ENCODE measurements at regions not wholly inside any gene's neighbourhood (a gene's known extent, or its start where the extent isn't known, plus 50 kb on each side); places are given as distances from the start of the nearest gene placed in this dataset.
A peak's percentile ranks its signal among the peaks of the same experiment; 100 is the strongest.

DNA sequence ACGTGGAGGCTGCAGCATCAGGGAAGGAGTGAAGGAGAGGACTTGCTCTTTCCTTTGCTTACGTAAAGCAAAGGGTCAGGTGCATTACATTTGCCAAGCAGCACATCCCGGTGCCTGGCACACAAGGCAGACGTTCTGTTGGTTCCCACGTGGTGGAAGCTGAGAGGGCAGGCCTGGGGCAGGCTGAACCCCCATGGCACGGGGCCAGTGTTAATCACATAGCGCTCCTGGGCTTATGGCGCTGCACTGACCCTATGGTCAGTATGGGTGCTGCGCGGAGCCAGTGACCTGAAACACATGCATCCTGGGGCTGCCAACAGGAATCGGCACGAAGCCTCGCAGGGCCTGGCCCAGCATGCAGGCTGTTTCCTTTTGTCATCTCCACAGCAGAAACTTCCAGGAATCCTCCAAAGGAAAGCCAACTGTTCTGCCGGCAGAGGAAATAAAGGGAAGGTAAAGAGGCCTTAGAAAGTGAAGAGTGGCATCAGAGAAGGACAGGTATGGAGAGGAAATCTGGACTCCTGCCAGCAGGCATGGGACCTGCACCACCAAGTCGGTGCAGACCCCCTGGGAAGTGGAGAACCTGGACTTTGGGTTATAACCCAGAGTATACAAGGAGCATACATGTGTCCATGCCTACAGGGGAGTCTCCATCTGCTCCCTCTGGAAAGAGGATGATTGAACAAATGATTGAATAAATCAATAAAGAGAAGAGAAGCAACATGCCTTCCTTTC lies 560.2 kb downstream of the TCERG1L start:
- DNase-seq = no peak

DNA sequence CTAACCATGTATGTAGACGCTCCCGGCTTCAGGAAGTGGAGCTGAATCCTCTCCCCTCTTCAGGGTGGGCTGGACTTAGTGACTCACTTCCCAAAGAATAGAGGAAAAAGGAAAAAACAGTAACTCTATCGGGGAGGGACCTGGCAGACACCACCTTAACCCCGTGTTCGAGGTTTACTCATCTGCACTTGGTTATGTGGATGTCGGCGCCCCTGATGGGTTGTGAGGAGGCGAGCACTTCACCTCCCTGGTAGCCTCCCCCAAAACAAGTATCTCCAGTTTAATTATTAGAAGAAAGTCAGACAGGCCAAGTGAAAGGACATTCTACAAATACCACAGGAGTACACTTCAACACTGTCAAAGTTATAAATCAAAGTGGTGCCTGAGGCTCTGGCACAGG lies 559.7 kb downstream of the TCERG1L start:
- no peak for DNase-seq

DNA sequence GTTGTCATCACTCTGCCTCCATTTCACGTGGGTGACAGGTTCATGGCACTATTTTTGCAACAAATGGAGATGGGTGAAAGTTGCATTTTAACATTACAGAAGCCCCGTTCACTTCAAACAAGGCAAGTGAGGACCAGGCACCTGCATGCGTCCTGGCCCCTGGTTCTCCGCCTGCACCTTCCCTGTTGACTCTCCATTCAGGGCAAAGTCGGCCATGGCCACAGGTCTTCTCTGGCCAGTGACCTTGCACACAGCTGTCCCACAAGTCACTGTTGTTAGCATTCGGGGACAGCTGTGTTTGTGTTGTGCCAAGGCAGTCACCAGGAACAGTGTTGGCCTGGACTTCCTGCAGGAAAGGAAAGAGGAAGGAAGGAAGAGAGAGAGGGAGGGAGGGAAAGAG lies 554.9 kb downstream of the TCERG1L start:
- no peak for DNase-seq

DNA sequence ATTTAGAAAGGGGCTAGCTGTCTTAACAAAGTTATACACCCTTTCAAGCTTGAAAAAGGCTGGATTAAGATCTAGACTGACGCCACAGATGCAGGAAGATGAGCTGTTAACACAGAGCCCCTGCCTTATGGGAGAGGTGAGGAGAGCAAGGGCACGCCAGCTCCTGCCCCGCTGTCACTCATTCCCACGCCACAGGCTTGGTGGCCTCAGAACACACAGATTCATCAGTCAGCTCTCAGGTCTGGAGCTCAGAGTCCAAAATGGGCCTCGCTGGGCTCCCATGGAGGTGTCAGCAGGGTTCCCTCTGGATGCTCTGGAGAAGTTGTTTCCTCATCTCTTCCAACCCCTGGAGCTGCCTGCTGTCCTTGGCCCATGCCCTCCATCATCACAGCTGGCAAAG lies 554.2 kb downstream of the TCERG1L start:
- DNase-seq = no peak

DNA sequence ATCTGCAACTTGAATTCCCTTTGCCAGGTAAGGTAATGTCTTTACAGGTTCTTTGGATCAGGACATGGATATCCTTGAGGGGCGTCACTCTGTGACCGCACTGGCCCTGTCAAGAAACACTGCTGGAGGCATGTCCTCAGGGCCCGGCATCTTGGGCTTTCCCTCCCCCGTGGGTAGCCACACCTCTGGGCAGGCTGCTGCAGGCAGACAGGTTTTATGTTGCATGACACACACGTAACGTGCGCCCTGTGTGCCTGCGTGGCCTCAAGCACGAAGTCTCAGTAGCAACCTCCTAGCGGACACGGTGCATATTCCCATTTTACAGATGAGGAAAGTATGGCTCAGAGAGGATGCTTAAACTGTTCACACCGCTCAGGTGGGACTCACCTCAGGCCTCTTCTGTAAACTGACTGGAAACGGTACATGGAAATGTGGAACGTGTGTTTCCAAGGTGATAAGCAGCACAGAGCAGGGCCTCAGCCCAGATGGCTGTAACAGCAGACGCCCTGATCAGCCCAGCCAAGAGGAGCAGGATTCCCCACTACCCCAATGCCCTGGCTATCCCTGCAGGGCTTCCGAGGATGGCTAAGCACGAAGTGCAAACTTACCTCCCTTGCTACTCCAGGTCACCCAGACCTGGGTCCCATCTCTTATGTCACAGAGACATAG lies 553.6 kb downstream of the TCERG1L start:
- no peak for DNase-seq

DNA sequence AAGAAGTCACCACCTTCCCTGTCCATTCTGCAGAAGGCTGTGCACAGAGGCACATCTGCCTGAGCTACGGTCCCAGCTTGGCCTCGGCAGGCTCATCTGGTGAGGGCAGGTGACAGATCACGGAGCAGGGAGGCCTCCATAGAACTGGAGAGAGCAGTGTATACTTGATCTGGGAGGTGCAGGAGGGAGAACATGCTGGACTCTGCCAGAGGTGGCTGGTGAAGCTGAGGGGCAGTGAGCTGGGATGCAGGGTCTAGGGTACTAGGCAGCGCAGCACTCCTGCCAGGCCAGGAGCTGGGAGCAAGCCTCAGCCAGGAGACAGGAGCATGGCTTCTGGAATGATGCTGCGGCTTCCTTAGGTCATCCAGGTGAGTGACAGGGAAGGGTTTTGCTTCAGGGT lies 553.0 kb downstream of the TCERG1L start:
- no peak for DNase-seq

DNA sequence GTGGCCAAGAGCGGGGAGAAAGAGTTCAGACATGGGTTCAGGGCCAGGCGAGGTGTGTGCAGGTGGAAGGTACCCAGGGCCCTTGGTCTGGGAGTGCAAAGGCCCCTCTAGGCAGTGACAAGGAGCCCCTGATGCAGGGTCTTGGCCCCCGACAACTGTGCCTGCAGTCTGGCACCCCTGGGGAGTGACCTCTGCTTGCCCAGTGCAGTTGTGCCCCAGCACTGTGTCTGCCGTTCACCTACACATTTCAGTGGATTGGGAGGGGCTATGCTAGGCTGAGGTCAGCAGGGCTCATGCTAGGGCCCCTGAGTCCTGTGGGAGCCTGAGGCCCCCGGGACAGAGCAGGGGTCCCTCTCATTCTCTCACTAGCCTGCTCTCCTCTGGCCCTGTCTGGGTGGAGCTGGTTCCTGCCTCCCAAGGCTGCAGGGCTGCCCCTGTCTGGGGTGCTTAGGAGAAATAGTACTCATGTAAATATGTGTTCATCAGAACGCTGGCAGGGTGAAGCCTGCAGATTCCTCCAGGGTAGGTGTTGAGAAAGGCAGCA lies 550.4 kb downstream of the TCERG1L start:
- no peak for DNase-seq

DNA sequence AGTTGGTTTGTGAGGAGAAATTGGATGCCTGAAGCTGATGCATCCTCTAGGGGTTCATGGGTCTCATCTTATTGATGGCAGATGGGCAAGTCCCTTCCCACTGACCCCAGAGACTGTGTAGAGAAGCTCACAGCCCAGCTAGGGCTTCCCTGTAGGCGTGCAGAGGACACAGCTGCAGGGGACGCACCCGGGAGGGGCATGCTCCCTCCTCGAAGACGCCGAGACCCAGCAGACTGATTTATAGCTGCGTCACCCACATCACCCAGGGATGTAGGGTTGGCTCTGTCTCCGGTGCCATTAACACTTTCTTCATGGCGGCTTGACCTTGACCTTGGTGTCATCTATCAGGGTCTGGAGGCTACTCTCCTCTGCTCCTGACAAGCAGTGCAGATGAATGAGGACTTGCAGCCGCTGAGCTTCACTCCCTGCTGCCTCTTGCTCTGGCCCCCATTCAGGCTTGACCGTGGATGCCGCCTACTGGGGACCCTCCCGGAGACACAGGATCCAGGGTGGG lies 549.7 kb downstream of the TCERG1L start:
- no peak for DNase-seq

DNA sequence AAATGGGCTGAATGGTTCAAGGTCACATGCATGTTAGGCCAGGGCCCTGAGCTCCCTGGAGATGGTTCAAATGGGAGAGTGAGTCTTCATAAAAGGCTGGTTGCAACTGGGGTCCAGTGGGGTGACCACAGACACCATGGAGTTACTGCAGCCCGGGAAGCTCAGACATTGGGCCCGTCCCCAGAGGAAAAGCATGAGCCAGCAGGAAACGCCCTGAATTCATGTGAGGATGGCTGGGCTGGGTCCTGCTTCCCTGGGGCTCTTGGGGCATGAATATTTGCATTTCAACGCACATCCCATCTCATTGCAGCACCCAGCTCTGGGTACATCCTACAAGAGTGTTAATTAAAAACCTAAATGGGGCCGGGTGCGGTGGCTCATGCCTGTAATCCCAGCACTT lies 549.0 kb downstream of the TCERG1L start:
- DNase-seq = no peak

DNA sequence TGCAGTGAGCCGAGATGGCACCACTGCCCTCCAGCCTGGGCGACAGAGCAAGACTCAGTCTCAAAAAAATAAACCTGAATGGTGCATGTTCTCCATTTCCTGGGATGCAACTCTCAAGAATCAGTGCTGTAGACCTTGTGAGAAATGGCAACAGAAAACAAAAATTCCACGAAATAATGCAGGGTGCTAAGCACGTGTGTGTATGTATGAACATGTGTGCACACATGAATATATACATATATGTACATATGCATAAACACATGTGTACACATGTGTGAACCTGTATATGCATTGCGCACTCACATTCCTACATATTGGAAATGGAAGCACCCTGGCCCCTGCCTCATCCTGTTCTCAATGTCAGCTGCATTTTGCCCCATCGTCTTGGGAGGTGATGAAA lies 548.5 kb downstream of the TCERG1L start:
- DNase-seq = no peak

DNA sequence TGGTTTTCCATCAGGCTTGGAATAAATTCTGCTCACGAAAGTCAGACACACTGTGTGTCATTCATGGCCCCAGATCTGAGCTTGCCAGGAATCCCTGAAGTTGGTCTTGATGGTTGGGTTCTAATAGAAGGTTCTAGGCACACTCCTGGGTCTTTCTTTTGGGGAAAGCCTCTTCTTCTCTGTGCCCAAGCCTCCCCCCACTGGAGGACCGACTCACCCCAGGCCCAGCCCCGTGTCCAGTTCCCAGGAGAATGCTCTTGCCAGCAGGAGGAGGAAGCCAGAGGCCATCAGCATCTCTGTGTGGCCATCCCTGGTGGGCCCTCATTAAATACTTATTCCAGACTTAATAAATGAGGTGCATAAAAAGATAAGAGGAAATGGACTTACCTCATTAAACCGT lies 548.0 kb downstream of the TCERG1L start:
- no peak for DNase-seq

DNA sequence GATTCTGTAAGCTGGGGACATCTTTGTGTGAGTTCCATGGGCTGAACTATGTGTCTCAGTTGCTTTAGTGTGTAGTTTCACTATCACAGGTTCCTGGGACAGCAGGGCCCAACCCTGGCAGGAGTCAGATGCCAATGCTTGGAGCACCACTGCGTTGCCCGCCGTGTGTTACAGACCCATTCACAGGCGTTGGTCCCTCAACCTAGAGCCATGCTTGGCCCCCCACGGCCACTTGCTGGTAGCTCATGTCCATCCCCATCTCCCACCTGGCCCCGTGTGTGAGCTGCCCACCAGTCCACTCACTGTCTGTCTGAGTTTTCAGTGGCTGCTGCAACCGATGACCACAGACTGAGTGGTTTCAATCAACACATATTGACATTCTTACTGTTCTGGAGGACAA lies 546.9 kb downstream of the TCERG1L start:
- DNase-seq = no peak

DNA sequence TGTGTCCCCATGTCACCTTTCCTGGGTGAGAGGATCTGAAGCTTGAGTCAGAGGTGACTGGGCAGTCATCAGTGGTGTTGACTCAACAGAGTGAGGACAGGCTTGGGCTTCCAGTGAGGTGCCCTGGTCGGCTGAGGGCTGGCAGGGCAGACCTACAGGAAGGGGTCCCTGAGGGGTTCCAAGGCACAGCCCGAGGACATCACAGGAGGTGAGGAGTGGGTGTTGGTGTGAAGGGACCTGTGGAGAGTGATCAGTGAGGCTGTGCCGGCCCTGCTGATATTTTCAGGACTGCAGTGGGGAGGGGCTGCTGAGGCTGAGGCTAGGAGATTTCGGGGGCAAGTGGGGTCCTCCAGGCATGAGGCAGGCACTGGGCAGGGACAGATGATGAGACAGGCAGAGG lies 545.5 kb downstream of the TCERG1L start:
- no peak for DNase-seq

DNA sequence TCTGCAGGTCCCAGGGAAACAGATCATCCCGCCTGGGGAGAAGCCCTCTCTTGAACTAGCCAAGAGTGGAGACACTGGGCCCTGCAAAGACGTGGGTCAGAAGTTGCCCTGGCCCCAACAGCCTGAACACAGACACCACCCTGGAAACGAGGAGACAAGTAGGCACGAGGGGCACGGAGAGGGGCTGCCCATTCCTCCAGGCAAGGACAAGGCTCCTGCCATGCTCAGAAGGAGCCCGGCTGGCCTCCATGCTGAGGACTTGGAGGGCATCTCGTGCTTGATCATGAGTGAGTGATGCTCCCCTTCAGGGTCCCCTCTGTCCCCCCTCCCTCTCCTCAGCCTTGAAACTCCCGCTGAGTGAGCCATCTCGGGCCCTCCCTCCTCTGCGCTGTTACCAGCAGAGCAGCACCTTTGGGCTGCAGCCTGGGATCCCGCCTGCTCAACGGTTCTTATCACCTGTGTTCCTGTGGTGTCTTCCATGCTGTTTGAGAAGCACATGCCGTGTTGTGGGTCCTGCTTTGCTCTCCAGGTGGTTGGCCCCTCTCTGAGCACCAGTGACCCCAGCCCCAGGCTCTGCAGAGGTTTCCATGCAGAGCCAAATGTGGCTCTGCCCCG lies 544.3 kb downstream of the TCERG1L start:
- DNase-seq = no peak

DNA sequence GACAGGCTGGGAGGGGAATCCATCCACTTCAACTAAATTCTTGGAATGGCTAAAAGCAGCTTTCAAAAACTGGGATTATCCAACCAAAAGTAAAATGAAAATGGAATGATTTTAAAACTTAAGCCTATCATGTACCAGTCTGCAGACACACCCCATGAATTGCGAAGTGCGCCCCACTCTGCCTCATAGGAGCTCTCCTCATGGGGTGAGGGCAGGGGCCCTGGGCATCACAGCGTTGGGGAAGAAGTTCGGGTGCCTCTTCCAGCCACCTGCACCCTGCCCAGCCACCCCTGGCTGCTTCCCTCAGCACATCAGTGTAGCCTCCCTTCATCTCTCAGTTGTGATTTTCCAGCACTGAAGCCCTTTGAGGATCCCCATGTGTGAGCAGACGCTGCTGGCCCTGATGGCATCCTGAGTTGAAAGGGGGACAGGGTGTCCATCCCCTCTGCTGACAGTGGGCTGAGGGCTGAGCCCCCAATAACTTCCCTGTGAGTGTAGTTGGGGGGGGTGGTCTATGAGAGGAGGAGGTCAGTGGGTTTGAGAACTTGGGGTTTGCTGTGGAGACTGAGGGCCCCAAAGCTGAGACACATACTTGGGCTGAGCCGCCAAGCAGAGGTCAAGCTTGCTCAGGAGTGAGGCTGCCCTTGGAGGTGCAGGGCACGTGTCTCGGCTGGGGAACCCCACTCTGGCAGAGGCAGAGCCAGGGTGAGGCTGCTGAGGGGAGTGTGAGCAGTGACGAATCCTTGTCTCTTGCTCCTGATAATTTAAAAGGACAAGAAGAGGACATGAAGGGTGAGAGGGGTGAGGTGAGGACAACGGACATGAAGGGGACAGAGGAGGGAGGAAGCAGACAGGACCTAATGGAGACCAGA lies 542.1 kb downstream of the TCERG1L start:
- no peak for DNase-seq

DNA sequence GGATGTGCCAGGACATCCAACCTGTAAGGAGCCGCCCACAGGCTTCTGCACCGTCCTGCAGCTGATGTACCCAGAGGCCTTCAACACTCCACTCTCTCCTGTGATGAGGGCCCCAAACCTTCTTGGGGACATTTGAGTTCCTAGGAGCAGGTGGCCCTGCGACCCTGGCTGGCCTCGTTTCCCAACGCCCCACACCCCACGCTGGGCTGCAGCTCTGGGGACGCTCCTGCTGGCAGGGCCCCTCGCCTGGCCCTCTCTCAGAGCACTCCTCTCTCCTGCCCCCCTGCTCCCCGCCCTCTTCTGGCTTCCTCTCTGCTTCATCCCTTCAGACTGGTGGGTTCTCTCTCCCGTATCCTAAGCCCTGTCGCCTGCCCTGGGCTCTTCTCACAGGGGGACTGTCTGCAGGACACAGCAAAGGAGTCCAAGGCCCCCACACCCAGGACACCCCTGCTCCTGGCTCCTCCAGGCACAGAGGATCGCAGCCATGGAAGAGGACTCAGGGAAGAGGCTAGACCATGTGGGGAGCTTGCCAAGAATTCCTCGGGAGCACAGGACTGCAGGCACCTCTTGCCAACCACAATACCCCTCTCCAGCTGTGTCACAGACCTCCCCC lies 541.4 kb downstream of the TCERG1L start:
- DNase-seq = no peak

DNA sequence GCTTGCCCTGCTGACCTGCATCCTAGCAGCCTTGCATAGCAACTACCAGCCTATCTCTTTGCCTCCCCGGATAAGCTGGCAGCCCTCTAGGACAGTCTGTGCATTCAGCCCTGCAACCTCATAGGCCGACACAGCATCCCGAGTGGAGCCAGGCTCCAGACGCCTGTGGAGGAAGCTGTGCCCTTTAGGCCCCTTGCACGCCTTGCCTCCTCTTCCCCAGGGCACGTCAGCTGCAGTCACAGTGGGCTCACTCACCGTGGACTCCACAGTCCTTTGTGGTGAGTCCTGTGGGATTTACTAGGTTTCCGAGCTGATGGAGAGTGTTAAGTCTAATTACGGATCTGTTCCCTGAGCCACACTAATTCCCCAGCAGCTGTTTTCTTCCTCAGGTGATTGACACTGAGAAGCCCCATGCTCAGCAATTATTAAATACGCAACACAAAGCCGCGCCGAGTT lies 540.0 kb downstream of the TCERG1L start:
- peak; percentile 75 for DNase-seq

DNA sequence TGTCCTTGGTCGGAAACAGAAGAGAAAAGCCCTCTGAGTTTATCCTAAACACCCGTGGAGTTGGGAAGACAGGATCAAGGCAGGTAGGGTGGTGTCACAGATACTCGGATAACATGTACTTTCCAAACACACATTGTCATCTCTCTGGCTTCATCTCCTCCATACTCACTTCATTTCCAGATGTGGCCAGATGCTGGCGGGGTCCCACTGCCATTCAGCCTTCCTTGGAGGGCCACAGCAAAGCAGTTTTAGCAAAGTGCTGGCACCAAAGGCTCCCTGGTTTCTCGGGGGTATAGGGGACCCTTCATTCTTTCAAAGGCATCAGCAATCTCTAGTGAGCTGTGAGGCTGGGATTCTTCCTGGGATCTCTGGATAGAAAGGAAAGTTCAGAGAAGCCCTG lies 539.5 kb downstream of the TCERG1L start:
- DNase-seq = no peak

DNA sequence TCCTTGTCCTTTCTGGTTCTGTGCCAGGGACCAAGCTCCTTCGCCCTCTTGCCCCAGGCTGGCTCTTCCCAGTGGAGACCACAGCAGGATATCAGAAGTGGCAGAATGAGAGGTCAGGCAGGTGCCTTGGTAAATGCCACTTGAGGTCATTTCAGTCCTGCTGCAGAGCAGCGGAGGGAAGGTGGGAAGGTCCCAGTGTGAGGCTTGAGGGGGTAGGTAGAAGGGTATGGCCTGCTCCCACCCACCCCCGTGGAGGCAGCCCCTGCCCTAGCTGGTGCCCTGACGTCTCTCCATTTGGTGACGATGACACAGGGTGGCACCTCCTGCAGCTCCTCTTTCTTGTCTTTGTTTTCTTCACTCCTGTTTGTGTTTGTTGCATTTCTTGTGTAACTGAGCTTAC lies 538.8 kb downstream of the TCERG1L start:
- no peak for DNase-seq

DNA sequence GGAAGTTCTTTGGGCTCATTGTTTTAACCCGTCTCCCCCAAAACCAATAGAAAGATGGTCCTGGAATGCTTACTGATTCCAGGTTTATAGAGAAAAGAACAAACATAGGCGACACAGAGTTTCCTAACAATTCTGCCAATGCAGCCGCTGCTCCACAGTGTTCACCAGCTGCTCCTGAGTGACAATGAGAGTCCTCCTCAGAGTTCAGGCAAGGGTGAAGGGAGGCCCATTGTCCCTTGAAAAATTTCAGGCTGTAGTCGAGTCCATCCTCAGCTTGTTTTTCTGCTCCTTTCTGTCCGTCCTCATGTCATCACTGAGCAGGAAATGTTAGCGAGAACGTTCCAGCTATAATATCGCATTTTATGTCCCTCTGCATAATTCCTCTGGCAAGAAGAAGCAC lies 537.6 kb downstream of the TCERG1L start:
- DNase-seq = no peak

DNA sequence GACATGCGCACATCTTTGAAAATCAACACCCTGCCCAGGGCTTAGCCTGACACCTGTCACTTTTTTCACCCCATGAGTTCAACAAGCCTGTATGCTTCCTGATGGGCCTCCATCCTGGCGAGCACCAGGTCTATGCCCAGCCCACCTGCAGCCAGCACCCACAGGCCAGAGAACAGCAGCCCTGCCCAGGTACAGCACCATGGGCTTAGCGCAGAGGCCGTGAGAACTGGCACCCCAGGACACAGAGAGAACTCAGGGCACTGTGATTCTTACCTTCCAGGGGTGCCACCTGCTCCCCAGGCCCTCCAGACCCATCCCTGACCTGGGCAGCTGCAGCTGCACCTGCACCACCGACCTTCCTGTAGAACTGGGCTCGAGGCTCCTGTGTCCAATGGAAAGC lies 536.6 kb downstream of the TCERG1L start:
- no peak for DNase-seq

DNA sequence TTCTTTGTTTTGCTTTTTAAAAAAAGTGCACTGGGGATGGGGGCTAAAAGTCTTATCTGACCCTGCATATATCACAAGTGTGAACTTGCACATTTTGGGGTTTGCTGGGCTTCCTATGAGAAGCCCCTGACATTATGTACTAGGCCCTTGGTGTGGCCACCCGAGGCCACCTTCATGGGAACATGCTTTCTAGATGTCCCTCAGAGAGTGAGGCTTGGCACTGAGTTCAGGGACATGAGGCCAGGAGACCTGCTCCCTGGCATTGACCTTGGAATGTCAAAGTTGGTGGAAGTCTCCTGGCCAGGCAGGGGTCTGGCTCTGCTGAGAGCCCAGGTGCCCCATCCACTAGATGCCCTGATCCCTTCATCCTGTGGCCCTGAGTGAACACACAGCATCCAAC lies 536.2 kb downstream of the TCERG1L start:
- no peak for DNase-seq

All from retina (tissue), 1 donor.